Tibial nerve (tissue), 4 donors: ENCODE measurements at regions not wholly inside any gene's neighbourhood (a gene's known extent, or its start where the extent isn't known, plus 50 kb on each side); places are given as distances from the start of the nearest gene placed in this dataset.

Experiments used
- DNase-seq, 2 donors: peaks; one replicate each; pipeline ENCODE4 v3.0.0-alpha.2; 2019; ENCODE audit warnings: low spot score in 2 of 2
- H3K27ac ChIP-seq, 4 donors: fragments of 200-600 bp; sonication (generic) in 3 of 4; one replicate each; pipeline ENCODE4 v1.5.1; 2017 to 2019; ENCODE audit warnings: mild to moderate bottlenecking in 1 of 4
- H3K27me3 ChIP-seq, 2 donors: fragments of 200-600 bp; sonication (generic) in 1 of 2; one replicate each; pipeline versions ENCODE4 v1.5.1 to v1.6.0; 2017 to 2019
- H3K36me3 ChIP-seq, 3 donors: fragments of 200-600 bp; sonication (generic); one replicate each; pipeline ENCODE4 v1.5.1; 2018 to 2019
- H3K4me1 ChIP-seq, 4 donors: fragments of 200-600 bp; sonication (generic) in 3 of 4; one replicate each; pipeline ENCODE4 v1.5.1; 2017 to 2019
- H3K4me3 ChIP-seq, 4 donors: fragments of 200-600 bp; sonication (generic) in 3 of 4; one replicate each; pipeline ENCODE4 v1.5.1; 2017 to 2019; ENCODE audit warnings: mild to moderate bottlenecking in 1 of 4, moderate library complexity in 1 of 4
- H3K9me3 ChIP-seq, 4 donors: fragments of 200-600 bp; sonication (generic) in 3 of 4; one replicate each; pipeline ENCODE4 v1.5.1; 2017 to 2019
- EP300 ChIP-seq, 2 donors: sonication (generic); formaldehyde crosslinking; IDR thresholded peaks; one replicate each; pipeline ENCODE4 v1.6.1; 2017; ENCODE audit warnings: antibody characterized with exemption in 2 of 2, mild to moderate bottlenecking in 1 of 2
- POLR2A ChIP-seq, 2 donors: fragments of 450-650 bp; IDR thresholded peaks; one replicate each; pipeline ENCODE4 v1.6.1; 2017; ENCODE audit warnings: antibody characterized with exemption in 2 of 2, mild to moderate bottlenecking in 2 of 2, moderate library complexity in 2 of 2
- WGBS, 2 donors: methylation state at CpG; one replicate each; pipeline ENCODE4 v1.1.5; 2018; 5-methylcytosine and 5-hydroxymethylcytosine counted together
- TF ChIP-seq, protein P1 (sequence below), 5 experiments: fragments of 200-600 bp in 3 of 5; fragments of 450-650 bp in 2 of 5; sonication (generic) in 3 of 5; IDR thresholded peaks; one replicate each; pipeline ENCODE4 v1.5.1; 2016 to 2019; ENCODE audit warnings: antibody characterized with exemption in 5 of 5, mild to moderate bottlenecking in 3 of 5, moderate library complexity in 2 of 5

DNA sequence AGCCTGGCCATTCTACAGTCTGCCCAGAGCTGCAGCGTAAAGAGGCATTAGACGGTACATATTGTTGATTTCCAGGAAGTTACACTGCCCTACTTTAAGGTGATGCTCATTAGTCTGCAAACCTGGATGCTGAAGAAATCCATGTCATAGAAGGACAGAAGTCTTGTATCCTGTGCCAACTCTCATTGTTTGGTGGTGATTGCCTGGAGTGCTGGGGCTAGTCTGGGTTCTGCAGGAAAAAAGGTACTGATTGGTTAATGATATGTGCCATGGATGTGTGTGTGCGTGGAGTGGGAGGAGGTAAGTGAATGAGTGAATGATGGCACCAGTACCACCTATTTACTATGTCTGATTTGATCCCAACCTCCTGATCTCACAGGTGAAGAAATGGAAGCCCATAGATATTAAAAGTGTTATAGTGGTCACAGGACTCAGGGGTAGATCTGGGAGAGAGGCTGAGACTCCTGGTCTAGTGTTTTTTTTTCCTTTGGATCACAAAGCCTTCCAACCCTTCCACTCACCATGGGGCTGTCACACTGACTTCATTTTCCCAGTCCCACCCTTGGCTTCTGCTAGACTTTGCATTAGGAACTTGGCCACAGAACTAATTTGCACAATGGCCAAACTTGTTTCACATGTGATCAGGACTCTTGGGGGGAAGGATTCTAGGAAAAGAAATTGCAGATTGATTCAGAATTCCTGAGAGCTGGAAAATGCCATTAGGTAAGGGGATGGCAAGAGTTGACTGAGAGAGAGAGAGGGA is 96.1 kb downstream of the TMX1 start:
- H3K27ac ChIP-seq = no peak overlapping the region
- no peaks in the 10 kb centered on the region for H3K9me3 ChIP-seq
- no peaks in the 10 kb centered on the region for H3K27me3 ChIP-seq
- no peak for TF ChIP-seq POLR2A (IDR thresholded peaks at IDR 0.05)
- TF ChIP-seq EP300 (IDR thresholded peaks at IDR 0.05) = no peak
- TF ChIP-seq, protein P1, sequence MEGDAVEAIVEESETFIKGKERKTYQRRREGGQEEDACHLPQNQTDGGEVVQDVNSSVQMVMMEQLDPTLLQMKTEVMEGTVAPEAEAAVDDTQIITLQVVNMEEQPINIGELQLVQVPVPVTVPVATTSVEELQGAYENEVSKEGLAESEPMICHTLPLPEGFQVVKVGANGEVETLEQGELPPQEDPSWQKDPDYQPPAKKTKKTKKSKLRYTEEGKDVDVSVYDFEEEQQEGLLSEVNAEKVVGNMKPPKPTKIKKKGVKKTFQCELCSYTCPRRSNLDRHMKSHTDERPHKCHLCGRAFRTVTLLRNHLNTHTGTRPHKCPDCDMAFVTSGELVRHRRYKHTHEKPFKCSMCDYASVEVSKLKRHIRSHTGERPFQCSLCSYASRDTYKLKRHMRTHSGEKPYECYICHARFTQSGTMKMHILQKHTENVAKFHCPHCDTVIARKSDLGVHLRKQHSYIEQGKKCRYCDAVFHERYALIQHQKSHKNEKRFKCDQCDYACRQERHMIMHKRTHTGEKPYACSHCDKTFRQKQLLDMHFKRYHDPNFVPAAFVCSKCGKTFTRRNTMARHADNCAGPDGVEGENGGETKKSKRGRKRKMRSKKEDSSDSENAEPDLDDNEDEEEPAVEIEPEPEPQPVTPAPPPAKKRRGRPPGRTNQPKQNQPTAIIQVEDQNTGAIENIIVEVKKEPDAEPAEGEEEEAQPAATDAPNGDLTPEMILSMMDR (IDR thresholded peaks at IDR 0.05) = no peak
- WGBS, 2 donors = 61 to 91% methylated on average over 3 of the region's 3 CpGs
- H3K4me3 ChIP-seq = no peak overlapping the region
- no peaks in the 10 kb centered on the region for H3K36me3 ChIP-seq
- H3K4me1 ChIP-seq = peaks cover 0 to 26% (median 2%) of the 10 kb centered on the region in 4 donors
- no peak for DNase-seq

DNA sequence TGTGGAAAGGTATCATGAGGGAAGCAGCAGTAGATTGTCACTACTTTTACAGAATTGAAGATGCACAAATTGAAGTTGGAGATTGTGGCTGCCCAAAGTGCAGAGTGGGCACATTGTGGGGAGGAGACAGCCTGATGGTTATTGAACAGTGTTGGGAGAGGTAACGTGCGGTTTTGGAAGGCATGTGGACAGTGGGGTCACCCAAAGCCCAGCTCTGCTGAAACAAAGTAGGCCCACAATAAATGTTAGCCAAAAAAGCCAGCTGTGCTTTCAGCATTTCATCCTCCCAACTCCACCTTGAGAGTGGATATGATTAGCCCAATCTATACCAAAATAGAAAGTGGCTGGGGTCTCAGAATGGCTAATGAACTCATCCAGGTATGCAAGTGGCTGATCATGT is 96.7 kb downstream of the TMX1 start:
- Histone ChIP-seq H3K4me3 (no peak overlapping the region), H3K27ac (no peak overlapping the region), H3K9me3 (no peaks in the 10 kb centered on the region), H3K4me1 (peaks cover 0 to 26% (median 2%) of the 10 kb centered on the region in 4 donors), H3K36me3 (no peaks in the 10 kb centered on the region), H3K27me3 (no peaks in the 10 kb centered on the region)
- no peak for DNase-seq
- WGBS, 2 donors = 48 to 75% methylated on average over 2 of the region's 2 CpGs
- no peak for TF ChIP-seq EP300 (IDR thresholded peaks at IDR 0.05)
- TF ChIP-seq, protein P1 (IDR thresholded peaks at IDR 0.05) = no peak
- no peak for TF ChIP-seq POLR2A (IDR thresholded peaks at IDR 0.05)

DNA sequence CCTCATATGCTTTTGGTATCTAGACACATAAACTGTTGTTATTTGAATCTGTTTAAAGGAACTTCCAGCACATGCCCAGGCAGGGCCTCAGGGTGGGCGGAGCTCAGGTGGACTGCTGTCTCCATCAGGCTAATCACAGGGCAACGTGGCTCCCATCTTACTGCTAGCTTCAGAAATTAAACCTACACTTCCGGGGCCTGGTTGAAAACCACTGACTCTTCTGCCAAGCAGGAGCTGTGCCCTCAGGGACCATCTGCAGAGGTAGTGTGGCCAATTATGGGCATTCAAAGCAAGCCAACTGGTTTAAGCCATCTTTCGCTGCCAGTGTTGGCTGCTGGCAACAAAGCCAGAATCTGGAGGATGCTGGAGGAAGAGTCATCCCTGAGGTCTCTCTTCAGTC is 97.5 kb downstream of the TMX1 start:
- WGBS, 2 donors = 80 to 87% methylated on average over 4 of the region's 4 CpGs
- no peaks in the 10 kb centered on the region for H3K9me3 ChIP-seq
- TF ChIP-seq POLR2A (IDR thresholded peaks at IDR 0.05) (no peak), EP300 (IDR thresholded peaks at IDR 0.05) (no peak)
- TF ChIP-seq, protein P1 (IDR thresholded peaks at IDR 0.05) = no peak

DNA sequence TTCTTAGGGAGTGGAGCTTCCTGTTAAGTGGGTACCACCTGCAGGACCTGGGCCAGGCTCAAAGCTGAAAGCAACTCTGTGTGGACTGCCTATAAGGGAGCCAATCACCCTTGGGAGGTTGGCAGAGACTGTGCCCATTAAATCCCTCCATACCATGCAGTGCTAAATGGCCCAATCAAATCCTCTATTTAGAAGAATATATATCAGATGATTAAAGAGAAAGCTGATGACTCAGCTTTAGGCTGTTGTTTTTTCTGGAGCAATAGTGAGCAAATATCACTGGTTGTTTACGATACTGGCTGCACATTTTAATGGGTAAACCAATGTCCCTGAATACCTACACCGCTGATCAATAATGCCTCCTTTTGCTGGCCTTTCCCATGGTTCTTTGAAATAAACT is 101.3 kb downstream of the TMX1 start:
- TF ChIP-seq, protein P1 (IDR thresholded peaks at IDR 0.05) = no peak
- TF ChIP-seq POLR2A (IDR thresholded peaks at IDR 0.05) = no peak
- TF ChIP-seq EP300 (IDR thresholded peaks at IDR 0.05) = no peak
- Histone ChIP-seq H3K4me3 (no peak overlapping the region), H3K27me3 (no peaks in the 10 kb centered on the region), H3K27ac (no peak overlapping the region), H3K36me3 (no peaks in the 10 kb centered on the region), H3K9me3 (no peaks in the 10 kb centered on the region), H3K4me1 (peaks cover 0 to 4% (median 2%) of the 10 kb centered on the region in 4 donors)
- 94 to 95% methylated on average over 2 of the region's 2 CpGs for WGBS, 2 donors
- no peak for DNase-seq

More for the DNA sequence above, 97.5 kb downstream of the TMX1 start:
- Histone ChIP-seq H3K4me1 (peaks cover 0 to 26% (median 2%) of the 10 kb centered on the region in 4 donors), H3K4me3 (no peak overlapping the region), H3K27ac (no peak overlapping the region), H3K27me3 (no peaks in the 10 kb centered on the region), H3K36me3 (no peaks in the 10 kb centered on the region)
- no peak for DNase-seq

DNA sequence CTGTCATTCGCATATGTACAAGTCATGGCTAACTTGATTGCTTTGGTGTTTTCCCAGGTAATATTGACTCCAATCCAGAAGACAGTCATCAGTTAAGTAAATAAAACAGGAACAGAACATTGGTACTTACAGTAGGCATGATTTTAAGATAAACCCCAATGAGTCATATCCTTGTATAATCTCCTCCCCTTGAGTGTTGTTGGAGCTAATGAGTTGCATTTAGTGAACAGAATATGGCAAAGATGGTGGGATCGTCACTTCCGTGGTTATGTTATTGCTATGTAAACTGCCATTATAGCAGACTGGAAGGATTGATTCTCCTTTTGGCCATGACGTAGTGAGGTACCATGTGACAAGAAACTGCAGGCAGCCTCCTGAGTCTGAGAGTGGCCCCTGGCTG is 102.2 kb downstream of the TMX1 start:
- WGBS, 2 donors = 91 to 94% methylated on average over 4 of the region's 4 CpGs
- TF ChIP-seq EP300 (IDR thresholded peaks at IDR 0.05) (no peak), POLR2A (IDR thresholded peaks at IDR 0.05) (no peak)
- TF ChIP-seq, protein P1 (IDR thresholded peaks at IDR 0.05) = no peak
- H3K4me1 ChIP-seq = no peaks in the 10 kb centered on the region
- H3K36me3 ChIP-seq = no peaks in the 10 kb centered on the region
- H3K4me3 ChIP-seq = no peak overlapping the region
- no peak overlapping the region for H3K27ac ChIP-seq
- no peak for DNase-seq
- no peaks in the 10 kb centered on the region for H3K9me3 ChIP-seq
- no peaks in the 10 kb centered on the region for H3K27me3 ChIP-seq
